Natural killer cell (primary cell): ENCODE measurements at regions not wholly inside any gene's neighbourhood (a gene's known extent, or its start where the extent isn't known, plus 50 kb on each side); places are given as distances from the start of the nearest gene placed in this dataset.

Experiments
- ATAC-seq, 3 donors: fragments of 150-1000 bp in 2 of 3; fragments of 200-7000 bp in 1 of 3; cut with Tn5 transposase; 1 replicate in 1 of 3; 2 replicates in 2 of 3; pipeline ENCODE4 v1.10.0; 2021; ENCODE audit warnings: mild to moderate bottlenecking in 2 of 3, moderate library complexity in 2 of 3
- DNase-seq, 2 donors: peaks; one replicate each; pipeline versions ENCODE4 v3.0.0 to v3.0.0-alpha.2; 2013 to 2021; ENCODE audit warnings: mixed read lengths in 1 of 2
- H3K27ac ChIP-seq: one replicate; pipeline ENCODE4 v1.5.1; 2013; ENCODE audit warnings: mild to moderate bottlenecking, low read length
- H3K27me3 ChIP-seq: one replicate; pipeline ENCODE4 v1.6.1; 2013; ENCODE audit warnings: low read length; ENCODE audit not compliant: control insufficient read depth, insufficient read depth
- H3K36me3 ChIP-seq: one replicate; pipeline ENCODE4 v1.6.1; 2013; ENCODE audit warnings: low read length; ENCODE audit not compliant: control insufficient read depth, insufficient read depth
- H3K4me1 ChIP-seq: one replicate; pipeline ENCODE4 v1.6.1; 2013; ENCODE audit warnings: low read length; ENCODE audit not compliant: control insufficient read depth, insufficient read depth
- H3K4me3 ChIP-seq: one replicate; pipeline ENCODE4 v1.5.1; 2013; ENCODE audit warnings: low read length
- H3K9me3 ChIP-seq: one replicate; pipeline ENCODE4 v1.6.1; 2013; ENCODE audit warnings: low read length; ENCODE audit not compliant: control insufficient read depth, insufficient read depth
- H3K27ac Mint-ChIP-seq, 2 donors: one replicate each; pipeline ENCODE4 v1.8.0; 2022; ENCODE audit warnings: mild to moderate bottlenecking in 2 of 2, mixed read lengths in 2 of 2, moderate library complexity in 1 of 2
- H3K27me3 Mint-ChIP-seq, 2 donors: one replicate each; pipeline ENCODE4 v1.8.0; 2022; ENCODE audit warnings: low read depth in 2 of 2, mixed read lengths in 2 of 2
- H3K36me3 Mint-ChIP-seq: one replicate; pipeline ENCODE4 v1.8.0; 2022; ENCODE audit warnings: mixed read lengths
- H3K4me1 Mint-ChIP-seq, 2 donors: one replicate each; pipeline ENCODE4 v1.8.0; 2022; ENCODE audit warnings: mixed read lengths in 2 of 2
- H3K4me3 Mint-ChIP-seq: one replicate; pipeline ENCODE4 v1.8.0; 2022; ENCODE audit warnings: mild to moderate bottlenecking, moderate library complexity, mixed read lengths
- H3K9me3 Mint-ChIP-seq, 2 donors: one replicate each; pipeline ENCODE4 v1.8.0; 2022; ENCODE audit warnings: mixed read lengths in 2 of 2
- WGBS: methylation state at CpG from one replicate; pipeline ENCODE4 v1.1.7; 2013; ENCODE audit warnings: missing lambda C conversion rate; ENCODE audit not compliant: insufficient coverage; 5-methylcytosine and 5-hydroxymethylcytosine counted together
- intact Hi-C: fragments of 100-400 bp; cut with micrococcal nuclease; formaldehyde crosslinking; loops from one replicate; pipeline ENCODE4 v1.14.2; 2022
- TF ChIP-seq, protein P1 (sequence below): fragments of 200-600 bp; IDR thresholded peaks from one replicate; pipeline ENCODE4 v1.8.0; 2022; ENCODE audit warnings: antibody characterized with exemption

DNA sequence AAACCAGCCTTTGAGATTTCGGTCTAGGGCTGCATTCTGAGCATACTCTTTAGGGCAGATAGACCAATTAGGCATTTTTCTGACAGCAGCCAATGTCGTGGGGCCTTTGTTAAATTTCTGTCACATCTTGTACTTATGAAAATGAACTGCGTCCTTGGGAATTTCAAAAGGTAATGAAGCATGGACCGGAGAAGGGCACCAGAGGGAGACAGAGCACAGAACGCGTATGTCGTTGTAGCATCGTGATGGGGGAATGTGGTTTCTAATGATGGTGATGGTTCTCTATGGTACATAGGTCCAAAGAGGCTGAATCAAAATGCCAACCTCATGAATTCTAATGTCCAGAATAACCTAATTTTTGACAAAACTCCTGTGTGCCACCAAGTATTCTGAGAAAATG lies 483.9 kb upstream of the CRIM1 start:
- no peaks in the 10 kb centered on the region for H3K9me3 Mint-ChIP-seq
- ATAC-seq (no peak), DNase-seq (no peak)
- no peaks in the 10 kb centered on the region for H3K4me1 Mint-ChIP-seq
- Histone ChIP-seq H3K9me3 (no peaks in the 10 kb centered on the region), H3K27ac (no peak overlapping the region), H3K36me3 (no peaks in the 10 kb centered on the region), H3K4me1 (no peaks in the 10 kb centered on the region), H3K27me3 (peaks cover 2% of the 10 kb centered on the region), H3K4me3 (no peak overlapping the region)
- TF ChIP-seq, protein P1, sequence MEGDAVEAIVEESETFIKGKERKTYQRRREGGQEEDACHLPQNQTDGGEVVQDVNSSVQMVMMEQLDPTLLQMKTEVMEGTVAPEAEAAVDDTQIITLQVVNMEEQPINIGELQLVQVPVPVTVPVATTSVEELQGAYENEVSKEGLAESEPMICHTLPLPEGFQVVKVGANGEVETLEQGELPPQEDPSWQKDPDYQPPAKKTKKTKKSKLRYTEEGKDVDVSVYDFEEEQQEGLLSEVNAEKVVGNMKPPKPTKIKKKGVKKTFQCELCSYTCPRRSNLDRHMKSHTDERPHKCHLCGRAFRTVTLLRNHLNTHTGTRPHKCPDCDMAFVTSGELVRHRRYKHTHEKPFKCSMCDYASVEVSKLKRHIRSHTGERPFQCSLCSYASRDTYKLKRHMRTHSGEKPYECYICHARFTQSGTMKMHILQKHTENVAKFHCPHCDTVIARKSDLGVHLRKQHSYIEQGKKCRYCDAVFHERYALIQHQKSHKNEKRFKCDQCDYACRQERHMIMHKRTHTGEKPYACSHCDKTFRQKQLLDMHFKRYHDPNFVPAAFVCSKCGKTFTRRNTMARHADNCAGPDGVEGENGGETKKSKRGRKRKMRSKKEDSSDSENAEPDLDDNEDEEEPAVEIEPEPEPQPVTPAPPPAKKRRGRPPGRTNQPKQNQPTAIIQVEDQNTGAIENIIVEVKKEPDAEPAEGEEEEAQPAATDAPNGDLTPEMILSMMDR: no peak
- no peak overlapping the region for H3K27ac Mint-ChIP-seq
- 83% methylated on average over 8 of the region's 8 CpGs for WGBS
- H3K4me3 Mint-ChIP-seq: no peak overlapping the region
- H3K27me3 Mint-ChIP-seq: peaks cover 13 to 38% of the 10 kb centered on the region in 2 donors
- intact Hi-C loops: no loop called here
- H3K36me3 Mint-ChIP-seq: no peaks in the 10 kb centered on the region

DNA sequence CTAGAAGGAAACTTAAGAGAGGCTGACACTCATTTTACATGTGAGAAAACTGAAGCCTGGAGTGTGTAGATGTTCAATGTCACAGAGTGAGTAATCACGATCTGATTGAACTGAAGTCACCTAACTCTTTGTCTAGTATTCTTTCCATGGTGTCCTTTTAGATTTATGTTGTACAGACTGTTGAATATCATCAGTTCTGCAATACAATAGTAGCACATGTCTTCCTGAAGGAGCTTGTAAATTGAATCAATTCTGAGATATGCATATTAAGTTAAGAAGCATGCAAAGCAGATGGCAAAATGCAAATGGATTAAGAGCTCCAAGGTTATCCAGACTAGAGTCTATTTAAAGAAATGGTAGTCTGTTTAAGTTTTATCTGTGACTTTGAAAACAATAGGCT lies 484.9 kb upstream of the CRIM1 start:
- H3K27me3 Mint-ChIP-seq: peaks cover 18 to 47% of the 10 kb centered on the region in 2 donors
- H3K4me3 Mint-ChIP-seq: no peak overlapping the region
- 100% methylated on average over 1 of the region's 1 CpG for WGBS
- H3K9me3 Mint-ChIP-seq: no peaks in the 10 kb centered on the region
- H3K27ac Mint-ChIP-seq: no peak overlapping the region
- no peaks in the 10 kb centered on the region for H3K4me1 Mint-ChIP-seq
- Histone ChIP-seq H3K36me3 (no peaks in the 10 kb centered on the region), H3K9me3 (no peaks in the 10 kb centered on the region), H3K27ac (no peak overlapping the region), H3K27me3 (peaks cover 3% of the 10 kb centered on the region), H3K4me3 (no peak overlapping the region), H3K4me1 (no peaks in the 10 kb centered on the region)
- no peak for DNase-seq
- no peaks in the 10 kb centered on the region for H3K36me3 Mint-ChIP-seq
- TF ChIP-seq, protein P1: no peak
- intact Hi-C loops: no loop called here
- no peak for ATAC-seq

DNA sequence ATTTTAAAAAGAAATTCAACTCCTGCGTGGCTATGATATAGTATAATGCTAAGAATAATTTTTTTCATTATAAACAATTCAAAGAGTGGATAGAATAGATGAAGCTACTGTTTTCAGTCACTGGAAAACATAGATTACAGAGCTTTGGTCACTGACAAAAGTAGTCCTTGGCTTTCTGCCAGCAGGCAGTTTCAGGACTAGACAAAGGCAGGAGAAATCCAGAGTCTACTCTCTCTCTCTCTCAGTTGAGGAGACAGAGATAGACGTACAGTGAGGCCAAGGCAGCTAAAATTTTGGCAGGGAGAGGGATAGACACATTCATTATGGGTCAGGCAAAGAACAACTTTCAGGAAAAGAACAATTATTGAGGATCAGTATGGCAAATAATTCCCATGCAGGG lies 491.4 kb upstream of the CRIM1 start:
- no peak overlapping the region for H3K4me3 Mint-ChIP-seq

DNA sequence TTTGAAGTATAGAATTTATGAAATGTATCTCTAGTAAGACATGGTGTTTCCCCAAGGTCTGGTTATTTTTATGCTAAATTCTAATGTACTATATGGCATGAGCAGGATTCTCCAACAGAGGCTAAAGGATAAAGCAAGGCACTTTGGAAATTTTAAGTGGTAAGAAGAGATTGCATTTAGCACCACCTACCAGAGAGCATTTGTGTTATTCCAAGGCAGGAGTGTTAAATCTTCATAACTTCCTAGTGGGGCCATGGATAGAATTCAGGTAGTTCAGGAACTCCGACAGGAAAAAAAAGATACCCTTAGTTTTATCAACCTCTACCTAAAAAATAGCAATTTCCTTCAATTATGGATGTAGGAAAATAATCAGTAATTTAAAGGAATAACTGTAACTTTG lies 497.4 kb upstream of the CRIM1 start:
- Mint-ChIP-seq H3K27ac (no peak overlapping the region), H3K4me3 (no peak overlapping the region), H3K36me3 (no peaks in the 10 kb centered on the region), H3K4me1 (no peaks in the 10 kb centered on the region), H3K9me3 (no peaks in the 10 kb centered on the region), H3K27me3 (peaks cover 16 to 54% of the 10 kb centered on the region in 2 donors)
- H3K27me3 ChIP-seq: no peaks in the 10 kb centered on the region
- no peaks in the 10 kb centered on the region for H3K9me3 ChIP-seq
- no peak overlapping the region for H3K27ac ChIP-seq
- no CpG with 5 or more reads among the region's 1 CpG for WGBS
- no peaks in the 10 kb centered on the region for H3K36me3 ChIP-seq
- intact Hi-C loops: no loop called here
- DNase-seq (no peak), ATAC-seq (no peak)
- H3K4me3 ChIP-seq: no peak overlapping the region
- TF ChIP-seq, protein P1: no peak
- no peaks in the 10 kb centered on the region for H3K4me1 ChIP-seq

More for the DNA sequence above, 491.4 kb upstream of the CRIM1 start:
- H3K36me3 Mint-ChIP-seq: no peaks in the 10 kb centered on the region
- no peak for ATAC-seq
- H3K4me1 ChIP-seq: no peaks in the 10 kb centered on the region
- 90% methylated on average over 1 of the region's 2 CpGs for WGBS
- H3K36me3 ChIP-seq: no peaks in the 10 kb centered on the region
- H3K9me3 ChIP-seq: no peaks in the 10 kb centered on the region
- no peaks in the 10 kb centered on the region for H3K9me3 Mint-ChIP-seq
- H3K27me3 ChIP-seq: peaks cover 3% of the 10 kb centered on the region
- no peak overlapping the region for H3K4me3 ChIP-seq
- DNase-seq: no peak
- intact Hi-C loops: no loop called here
- no peaks in the 10 kb centered on the region for H3K4me1 Mint-ChIP-seq
- TF ChIP-seq, protein P1: no peak
- H3K27ac Mint-ChIP-seq: no peak overlapping the region
- peaks cover 25 to 74% of the 10 kb centered on the region in 2 donors for H3K27me3 Mint-ChIP-seq
- H3K27ac ChIP-seq: no peak overlapping the region
